ENCODE measurements at regions not wholly inside any gene's neighbourhood (a gene's known extent, or its start where the extent isn't known, plus 50 kb on each side); places are given as distances from the start of the nearest gene placed in this dataset.

GRCh38 chr15:31788104-31788503 lies 242.2 kb upstream of the CHRNA7 start:
- no peak for TF ChIP-seq EP300 (IDR thresholded peaks at IDR 0.05; ENCODE audit: borderline replicate concordance in 1 of 2, control insufficient read depth in 1 of 2, low read depth in 2 of 2, low read length in 2 of 2)
- no peak for TF ChIP-seq SIN3A (IDR thresholded peaks at IDR 0.05; ENCODE audit: low read depth, low read length)
- TF ChIP-seq NBN (IDR thresholded peaks at IDR 0.05), result no peak
- TF ChIP-seq EED (IDR thresholded peaks at IDR 0.05; ENCODE audit: low read depth), result no peak
- TF ChIP-seq ZNF274 (IDR thresholded peaks at IDR 0.05; ENCODE audit: insufficient read depth, insufficient read length), result no peak
- no peak for TF ChIP-seq CREM (IDR thresholded peaks at IDR 0.05; ENCODE audit: low read depth)

Measured in GM12878 (cell line).